RPMI7951 (cell line): ENCODE measurements at regions not wholly inside any gene's neighbourhood (a gene's known extent, or its start where the extent isn't known, plus 50 kb on each side); places are given as distances from the start of the nearest gene placed in this dataset.

ENCODE experiments used
- DNase-seq: peaks from one replicate; pipeline ENCODE4 v3.0.0-alpha.2; 2012; ENCODE audit warnings: low read depth

DNA sequence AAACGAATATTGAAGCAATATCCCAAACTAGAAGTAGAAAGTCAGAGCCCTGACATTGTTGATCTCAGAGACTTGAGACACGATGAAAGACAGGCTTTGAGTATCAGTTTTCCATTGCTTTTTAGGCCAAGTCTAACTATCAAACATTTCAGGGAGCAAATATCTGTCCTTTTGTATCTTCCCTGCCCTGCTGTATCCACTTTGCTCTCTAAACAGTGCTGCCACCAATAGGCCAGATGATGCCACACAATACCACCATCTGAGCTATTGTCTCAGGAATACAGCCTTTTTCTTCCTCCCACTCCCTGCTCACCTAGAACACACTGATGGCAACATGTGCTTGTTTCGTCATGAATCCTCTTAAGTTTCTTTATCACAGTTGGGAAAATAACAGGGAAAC, 62.6 kb upstream of the SPAG17 start:
- no peak for DNase-seq

DNA sequence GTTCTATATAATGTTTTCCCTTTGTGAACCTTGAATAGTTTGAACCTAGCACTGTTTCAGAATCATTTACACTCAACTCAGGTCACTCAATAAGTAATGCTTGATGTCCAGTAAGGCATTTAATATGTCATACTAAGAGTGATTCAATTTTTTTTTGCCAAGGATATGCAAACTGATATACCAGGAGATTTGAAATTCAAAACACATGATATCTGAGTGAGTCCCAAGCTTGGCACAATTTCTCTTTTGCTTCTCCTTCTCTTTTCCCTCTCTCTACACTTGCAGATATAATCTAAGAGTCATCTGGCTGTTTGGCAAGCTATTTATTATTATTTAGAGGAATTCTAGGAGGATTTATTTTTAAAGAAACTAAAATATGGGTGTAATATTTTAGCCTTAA, 61.6 kb upstream of the SPAG17 start:
- no peak for DNase-seq

DNA sequence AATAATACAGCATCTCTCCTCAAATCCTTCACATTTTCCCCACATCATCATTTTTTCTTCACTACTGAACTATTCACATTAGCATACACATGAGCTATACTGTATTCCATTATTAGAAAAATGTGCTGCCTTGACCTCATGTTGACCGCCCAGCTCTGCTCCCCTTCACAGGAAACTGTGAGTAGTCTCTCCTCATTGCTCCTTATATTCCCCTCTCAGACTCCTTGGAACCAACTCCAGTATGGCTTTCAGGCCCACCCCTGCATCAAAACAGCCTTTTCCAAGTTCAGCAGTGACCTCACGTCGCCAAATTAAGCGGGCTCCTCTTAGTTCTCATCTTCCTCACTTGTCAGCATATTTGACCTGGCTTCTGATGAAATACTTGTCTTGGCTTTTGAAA, 59.2 kb upstream of the SPAG17 start:
- no peak for DNase-seq

DNA sequence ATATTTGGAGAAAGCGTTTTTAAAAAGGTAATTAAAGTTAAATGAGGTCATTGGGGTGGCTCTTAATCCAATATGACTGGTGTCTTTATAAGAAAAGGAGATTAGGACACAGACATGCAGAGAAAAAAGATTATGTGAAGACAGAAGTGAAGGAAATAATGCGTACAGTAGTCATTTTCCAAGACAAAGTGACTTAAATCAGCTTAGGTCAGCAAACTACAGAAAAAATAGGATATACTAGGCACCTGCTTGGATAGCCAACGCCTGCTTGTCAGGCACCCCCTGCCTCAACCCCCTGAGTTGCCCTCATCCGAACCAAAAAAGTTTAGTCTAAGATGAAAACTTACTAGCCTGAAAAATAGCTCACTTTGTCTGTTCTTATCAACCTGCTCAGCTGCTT, 58.2 kb upstream of the SPAG17 start:
- DNase-seq = no peak
